H9 (cell line): ENCODE measurements at regions not wholly inside any gene's neighbourhood (a gene's known extent, or its start where the extent isn't known, plus 50 kb on each side); places are given as distances from the start of the nearest gene placed in this dataset.

Experiments
- DNase-seq: peaks from one replicate; pipeline ENCODE4 v3.0.0-alpha.2; 2017
- H2AFZ ChIP-seq: one replicate; pipeline ENCODE4 v1.6.1; 2013; ENCODE audit warnings: mild to moderate bottlenecking, low read length, control low read depth, moderate library complexity
- H2AK5ac ChIP-seq: 2 replicates; pipeline ENCODE4 v1.6.1; 2013; ENCODE audit warnings: low read length, control low read depth, mixed read lengths; ENCODE audit not compliant: insufficient read length
- H2BK120ac ChIP-seq: one replicate; pipeline ENCODE4 v1.6.1; 2013; ENCODE audit warnings: low read depth, mild to moderate bottlenecking, low read length, control low read depth, inconsistent platforms; ENCODE audit not compliant: poor library complexity, severe bottlenecking
- H2BK12ac ChIP-seq: 2 replicates; pipeline ENCODE4 v1.6.1; 2013; ENCODE audit warnings: low read length, control low read depth, mixed read lengths, low read depth; ENCODE audit not compliant: insufficient read length
- H2BK15ac ChIP-seq: 2 replicates; pipeline ENCODE4 v1.6.1; 2013; ENCODE audit warnings: low read depth, low read length, control low read depth
- H2BK20ac ChIP-seq: one replicate; pipeline ENCODE4 v1.6.1; 2013; ENCODE audit warnings: low read depth, mild to moderate bottlenecking, low read length, control low read depth, inconsistent platforms; ENCODE audit not compliant: poor library complexity, severe bottlenecking
- H2BK5ac ChIP-seq: 2 replicates; pipeline ENCODE4 v1.6.1; 2013; ENCODE audit warnings: low read length, control low read depth, mixed read lengths; ENCODE audit not compliant: insufficient read length
- H3K14ac ChIP-seq: 2 replicates; pipeline ENCODE4 v1.6.1; 2013; ENCODE audit warnings: low read length, control low read depth; ENCODE audit not compliant: insufficient read depth
- H3K18ac ChIP-seq: 2 replicates; pipeline ENCODE4 v1.6.1; 2013; ENCODE audit warnings: low read depth, mild to moderate bottlenecking, mixed read lengths, low read length, control low read depth; ENCODE audit not compliant: insufficient read length
- H3K23ac ChIP-seq: 2 replicates; pipeline ENCODE4 v1.6.1; 2013; ENCODE audit warnings: low read length, control low read depth, mixed read lengths, low read depth; ENCODE audit not compliant: insufficient read length
- H3K23me2 ChIP-seq: 2 replicates; pipeline ENCODE4 v1.6.1; 2013; ENCODE audit warnings: low read depth, mild to moderate bottlenecking, mixed read lengths, low read length, control low read depth; ENCODE audit not compliant: insufficient read length, poor library complexity, severe bottlenecking
- H3K27ac ChIP-seq: 2 replicates; pipeline ENCODE4 v1.5.1; 2013; ENCODE audit warnings: low read length, control low read depth, mixed read lengths, low read depth; ENCODE audit not compliant: insufficient read length
- H3K27me3 ChIP-seq: 2 replicates; pipeline ENCODE4 v1.6.1; 2013; ENCODE audit warnings: low read length, control low read depth, inconsistent platforms; ENCODE audit not compliant: insufficient read depth
- H3K4ac ChIP-seq: 2 replicates; pipeline ENCODE4 v1.6.1; 2013; ENCODE audit warnings: low read depth, mild to moderate bottlenecking, control low read depth, inconsistent platforms, low read length, moderate library complexity
- H3K4me1 ChIP-seq: 2 replicates; pipeline ENCODE4 v1.6.1; 2013; ENCODE audit warnings: low read length, control low read depth, inconsistent platforms; ENCODE audit not compliant: insufficient read depth
- H3K4me2 ChIP-seq: 2 replicates; pipeline ENCODE4 v1.6.1; 2013; ENCODE audit warnings: low read length, control low read depth, mixed read lengths; ENCODE audit not compliant: insufficient read length, insufficient read depth
- H3K56ac ChIP-seq: 2 replicates; pipeline ENCODE4 v1.6.1; 2013; ENCODE audit warnings: low read depth, mild to moderate bottlenecking, mixed read lengths, low read length, control low read depth; ENCODE audit not compliant: insufficient read length
- H3K79me1 ChIP-seq: 2 replicates; pipeline ENCODE4 v1.6.1; 2013; ENCODE audit warnings: low read depth, mild to moderate bottlenecking, moderate library complexity, low read length, control low read depth, inconsistent platforms; ENCODE audit not compliant: insufficient read depth, poor library complexity, severe bottlenecking
- H3K79me2 ChIP-seq: 2 replicates; pipeline ENCODE4 v1.6.1; 2013; ENCODE audit warnings: low read length, control low read depth, inconsistent platforms; ENCODE audit not compliant: insufficient read depth
- H3K9ac ChIP-seq: 2 replicates; pipeline ENCODE4 v1.6.1; 2013; ENCODE audit warnings: low read length, control low read depth, mixed read lengths; ENCODE audit not compliant: insufficient read length; ENCODE audit errors: extremely low read depth
- H3K9me3 ChIP-seq: one replicate; pipeline ENCODE4 v1.6.1; 2013; ENCODE audit warnings: low read depth, low read length, inconsistent platforms; ENCODE audit not compliant: control insufficient read depth
- H3T11ph ChIP-seq: one replicate; pipeline ENCODE4 v1.6.1; 2013; ENCODE audit warnings: mild to moderate bottlenecking, low read length, control low read depth, inconsistent platforms
- H4K20me1 ChIP-seq: one replicate; pipeline ENCODE4 v1.6.1; 2013; ENCODE audit not compliant: control insufficient read depth, insufficient read length, insufficient read depth
- H4K5ac ChIP-seq: 2 replicates; pipeline ENCODE4 v1.6.1; 2013; ENCODE audit warnings: low read depth, mild to moderate bottlenecking, mixed read lengths, low read length, control low read depth; ENCODE audit not compliant: insufficient read length
- H4K8ac ChIP-seq: replicated peaks from 2 replicates; pipeline ENCODE4 v1.6.1; 2013; ENCODE audit warnings: low read length, control low read depth, mixed read lengths, low read depth; ENCODE audit not compliant: insufficient read length
- H4K91ac ChIP-seq: 2 replicates; pipeline ENCODE4 v1.6.1; 2013; ENCODE audit warnings: low read depth, mild to moderate bottlenecking, moderate library complexity, mixed read lengths, low read length, control low read depth; ENCODE audit not compliant: insufficient read length
- H3K27ac Mint-ChIP-seq, 3 experiments: 2 replicates in 2 of 3; 3 replicates in 1 of 3; pipeline ENCODE4 v1.8.0; 2020 to 2021; ENCODE audit warnings: mixed read lengths in 3 of 3, mild to moderate bottlenecking in 1 of 3, moderate library complexity in 1 of 3
- H3K27me3 Mint-ChIP-seq: 2 replicates; pipeline ENCODE4 v1.8.0; 2021; ENCODE audit warnings: low read depth, mild to moderate bottlenecking, moderate library complexity, mixed read lengths
- H3K36me3 Mint-ChIP-seq, 3 experiments: 2 replicates in 2 of 3; 3 replicates in 1 of 3; pipeline ENCODE4 v1.8.0; 2020 to 2021; ENCODE audit warnings: low read depth in 3 of 3, mixed read lengths in 3 of 3; ENCODE audit not compliant: insufficient read depth in 1 of 3
- H3K4me1 Mint-ChIP-seq, 2 experiments: 2 replicates each; pipeline ENCODE4 v1.8.0; 2020; ENCODE audit warnings: mixed read lengths in 2 of 2
- H3K4me3 Mint-ChIP-seq, 2 experiments: 2 replicates in 1 of 2; 3 replicates in 1 of 2; pipeline ENCODE4 v1.8.0; 2020 to 2021; ENCODE audit warnings: mild to moderate bottlenecking in 2 of 2, mixed read lengths in 2 of 2, moderate library complexity in 1 of 2
- H3K9me3 Mint-ChIP-seq, 2 experiments: 2 replicates in 1 of 2; 3 replicates in 1 of 2; pipeline ENCODE4 v1.8.0; 2020; ENCODE audit warnings: mild to moderate bottlenecking in 2 of 2, mixed read lengths in 2 of 2, moderate library complexity in 1 of 2
- CTCF ChIP-seq: fragments of 200-600 bp; sonication (generic); conservative IDR thresholded peaks from 3 replicates; pipeline ENCODE4 v1.8.0; 2021; ENCODE audit warnings: antibody characterized with exemption, mild to moderate bottlenecking
- WGBS: extraction: QIAGEN DNeasy Blood & Tissue Kit; methylation state at CpG from one replicate; pipeline ENCODE4 v1.1.7; 2013; ENCODE audit warnings: missing lambda C conversion rate, low lambda C conversion rate, mixed read lengths; ENCODE audit not compliant: insufficient read length; ENCODE audit errors: extremely low coverage; 5-methylcytosine and 5-hydroxymethylcytosine counted together

- H3K79me1 ChIP-seq: no peaks in the 10 kb centered on the region
- H3K23me2 ChIP-seq: no peaks in the 10 kb centered on the region
- H2BK120ac ChIP-seq: no peak overlapping the region
- no peak for TF ChIP-seq CTCF
- H3K27me3 ChIP-seq: no peaks in the 10 kb centered on the region
- no CpG with 5 or more reads among the region's 3 CpGs for WGBS
- H3K27ac Mint-ChIP-seq: no peak overlapping the region
- no peak overlapping the region for H3K18ac ChIP-seq
- H2BK5ac ChIP-seq: no peak overlapping the region
- H3K27me3 Mint-ChIP-seq: no peaks in the 10 kb centered on the region
- no peaks in the 10 kb centered on the region for H3K4me1 Mint-ChIP-seq
- no peaks in the 10 kb centered on the region for H3K9me3 Mint-ChIP-seq
- H3K9ac ChIP-seq: no peak overlapping the region
- no peak overlapping the region for H4K8ac ChIP-seq
- no peaks in the 10 kb centered on the region; a peak in 1 of 7 replicates for H3K36me3 Mint-ChIP-seq
- no peak overlapping the region for H4K91ac ChIP-seq
- H2AFZ ChIP-seq: no peak overlapping the region
- no peak overlapping the region for H3T11ph ChIP-seq
- H3K4ac ChIP-seq: no peak overlapping the region
- no peak overlapping the region for H2BK12ac ChIP-seq
- no peak overlapping the region for H3K14ac ChIP-seq
- DNase-seq: no peak
- no peak overlapping the region for H2BK15ac ChIP-seq
- no peaks in the 10 kb centered on the region for H4K20me1 ChIP-seq
- H3K9me3 ChIP-seq: no peaks in the 10 kb centered on the region
- H4K5ac ChIP-seq: no peak overlapping the region
- no peak overlapping the region for H3K27ac ChIP-seq
- no peak overlapping the region for H3K23ac ChIP-seq
- no peak overlapping the region for H3K4me3 Mint-ChIP-seq
- H3K4me2 ChIP-seq: no peak overlapping the region
- H3K56ac ChIP-seq: no peak overlapping the region
- H3K4me1 ChIP-seq: no peaks in the 10 kb centered on the region
- no peak overlapping the region for H2BK20ac ChIP-seq
- no peaks in the 10 kb centered on the region for H3K79me2 ChIP-seq
- no peak overlapping the region for H2AK5ac ChIP-seq
Measured at GRCh38 chr7:13169356-13169755, 481.9 kb downstream of the ARL4A start.
